Peyer's patch (tissue), 4 donors: ENCODE measurements at regions not wholly inside any gene's neighbourhood (a gene's known extent, or its start where the extent isn't known, plus 50 kb on each side); places are given as distances from the start of the nearest gene placed in this dataset.

Experiments
- DNase-seq, 3 donors: peaks; one replicate each; pipeline ENCODE4 v3.0.0-alpha.2; 2017 to 2019
- H3K27ac ChIP-seq, 4 donors: fragments of 200-600 bp; sonication (generic); one replicate each; pipeline ENCODE4 v1.5.1; 2016 to 2019
- H3K27me3 ChIP-seq, 2 donors: fragments of 200-600 bp; sonication (generic); one replicate each; pipeline ENCODE4 v1.5.1; 2019
- H3K36me3 ChIP-seq, 3 donors: fragments of 200-600 bp; sonication (generic); one replicate each; pipeline ENCODE4 v1.5.1; 2016 to 2019
- H3K4me1 ChIP-seq, 4 donors: fragments of 200-600 bp; sonication (generic); one replicate each; pipeline ENCODE4 v1.5.1; 2016 to 2019
- H3K4me3 ChIP-seq, 4 donors: fragments of 200-600 bp; sonication (generic); 1 replicate in 3 of 4; 2 replicates in 1 of 4; pipeline ENCODE4 v1.5.1; 2016 to 2019; ENCODE audit warnings: mild to moderate bottlenecking in 1 of 4
- H3K9me3 ChIP-seq, 4 donors: fragments of 200-600 bp; sonication (generic); one replicate each; pipeline ENCODE4 v1.5.1; 2016 to 2019; ENCODE audit warnings: mild to moderate bottlenecking in 1 of 4
- POLR2A ChIP-seq, 2 donors: fragments of 450-650 bp; IDR thresholded peaks; one replicate each; pipeline ENCODE4 v1.5.1; 2017; ENCODE audit warnings: antibody characterized with exemption in 2 of 2, mild to moderate bottlenecking in 2 of 2, moderate library complexity in 2 of 2
- TF ChIP-seq, protein P1 (sequence below), 6 experiments: fragments of 450-650 bp in 4 of 6; fragments of 200-600 bp in 2 of 6; sonication (generic) in 1 of 6; IDR thresholded peaks; one replicate each; pipeline ENCODE4 v1.5.1; 2017 to 2019; ENCODE audit warnings: antibody characterized with exemption in 6 of 6, mild to moderate bottlenecking in 3 of 6, moderate library complexity in 1 of 6

DNA sequence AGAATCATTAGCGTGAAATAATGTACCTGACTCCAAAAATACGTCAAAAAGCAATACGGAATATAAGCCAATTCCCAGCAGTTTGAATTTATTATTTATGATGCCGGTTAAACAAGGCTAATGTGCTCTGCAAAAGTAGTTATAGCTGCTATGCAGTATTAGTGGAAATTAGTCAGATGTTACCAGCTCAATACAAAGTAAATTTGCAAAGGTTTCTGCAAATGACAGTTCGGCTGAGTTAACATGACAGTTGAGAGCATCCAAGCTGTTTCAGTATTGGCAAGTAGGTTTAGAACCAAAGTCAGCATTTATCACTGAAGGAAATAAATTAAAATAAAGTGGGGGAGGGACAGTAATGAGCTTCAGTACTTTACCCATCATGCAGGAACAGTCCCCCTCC, 1665.8 kb upstream of the FLRT2 start:
- Histone ChIP-seq H3K4me3 (no peak overlapping the region), H3K36me3 (no peaks in the 10 kb centered on the region), H3K4me1 (no peaks in the 10 kb centered on the region), H3K27me3 (no peaks in the 10 kb centered on the region), H3K27ac (no peak overlapping the region), H3K9me3 (peaks cover 0 to 5% (median 0%) of the 10 kb centered on the region in 4 donors)
- TF ChIP-seq, protein P1, sequence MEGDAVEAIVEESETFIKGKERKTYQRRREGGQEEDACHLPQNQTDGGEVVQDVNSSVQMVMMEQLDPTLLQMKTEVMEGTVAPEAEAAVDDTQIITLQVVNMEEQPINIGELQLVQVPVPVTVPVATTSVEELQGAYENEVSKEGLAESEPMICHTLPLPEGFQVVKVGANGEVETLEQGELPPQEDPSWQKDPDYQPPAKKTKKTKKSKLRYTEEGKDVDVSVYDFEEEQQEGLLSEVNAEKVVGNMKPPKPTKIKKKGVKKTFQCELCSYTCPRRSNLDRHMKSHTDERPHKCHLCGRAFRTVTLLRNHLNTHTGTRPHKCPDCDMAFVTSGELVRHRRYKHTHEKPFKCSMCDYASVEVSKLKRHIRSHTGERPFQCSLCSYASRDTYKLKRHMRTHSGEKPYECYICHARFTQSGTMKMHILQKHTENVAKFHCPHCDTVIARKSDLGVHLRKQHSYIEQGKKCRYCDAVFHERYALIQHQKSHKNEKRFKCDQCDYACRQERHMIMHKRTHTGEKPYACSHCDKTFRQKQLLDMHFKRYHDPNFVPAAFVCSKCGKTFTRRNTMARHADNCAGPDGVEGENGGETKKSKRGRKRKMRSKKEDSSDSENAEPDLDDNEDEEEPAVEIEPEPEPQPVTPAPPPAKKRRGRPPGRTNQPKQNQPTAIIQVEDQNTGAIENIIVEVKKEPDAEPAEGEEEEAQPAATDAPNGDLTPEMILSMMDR (IDR thresholded peaks at IDR 0.05): no peak
- TF ChIP-seq POLR2A (IDR thresholded peaks at IDR 0.05): no peak
- DNase-seq: no peak

DNA sequence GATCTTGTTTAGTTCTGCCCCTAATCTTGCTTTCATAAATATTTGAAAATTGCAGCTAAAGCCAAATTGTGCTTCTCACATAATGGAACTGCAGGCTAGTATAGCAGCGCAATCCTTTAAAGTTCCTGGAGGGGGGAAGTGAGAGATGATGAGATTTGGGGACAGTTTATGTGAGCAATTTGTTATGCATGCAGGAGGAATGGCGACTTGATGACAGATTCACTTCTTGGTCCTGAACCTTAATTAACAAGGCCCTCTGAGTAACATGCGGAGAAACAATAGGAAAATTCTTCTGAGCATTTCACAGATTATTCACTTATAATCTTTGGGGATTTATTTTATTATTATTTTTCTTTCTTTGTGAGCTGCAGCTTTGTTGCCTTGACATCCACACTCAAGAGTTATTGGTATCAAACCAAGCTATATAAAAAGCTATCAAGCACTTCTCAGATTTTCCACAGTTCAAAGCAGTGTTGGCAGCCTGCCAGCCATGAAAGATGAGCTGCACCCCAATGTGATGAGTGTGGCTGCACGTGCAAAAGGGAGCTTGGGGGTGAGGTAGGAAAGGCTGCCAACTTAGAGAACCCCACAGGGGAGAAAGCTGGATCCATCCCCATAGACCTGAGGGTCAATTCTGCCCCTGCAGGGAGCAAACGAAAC, 1662.2 kb upstream of the FLRT2 start:
- no peak for DNase-seq
- Histone ChIP-seq H3K36me3 (no peaks in the 10 kb centered on the region), H3K27ac (no peak overlapping the region)

DNA sequence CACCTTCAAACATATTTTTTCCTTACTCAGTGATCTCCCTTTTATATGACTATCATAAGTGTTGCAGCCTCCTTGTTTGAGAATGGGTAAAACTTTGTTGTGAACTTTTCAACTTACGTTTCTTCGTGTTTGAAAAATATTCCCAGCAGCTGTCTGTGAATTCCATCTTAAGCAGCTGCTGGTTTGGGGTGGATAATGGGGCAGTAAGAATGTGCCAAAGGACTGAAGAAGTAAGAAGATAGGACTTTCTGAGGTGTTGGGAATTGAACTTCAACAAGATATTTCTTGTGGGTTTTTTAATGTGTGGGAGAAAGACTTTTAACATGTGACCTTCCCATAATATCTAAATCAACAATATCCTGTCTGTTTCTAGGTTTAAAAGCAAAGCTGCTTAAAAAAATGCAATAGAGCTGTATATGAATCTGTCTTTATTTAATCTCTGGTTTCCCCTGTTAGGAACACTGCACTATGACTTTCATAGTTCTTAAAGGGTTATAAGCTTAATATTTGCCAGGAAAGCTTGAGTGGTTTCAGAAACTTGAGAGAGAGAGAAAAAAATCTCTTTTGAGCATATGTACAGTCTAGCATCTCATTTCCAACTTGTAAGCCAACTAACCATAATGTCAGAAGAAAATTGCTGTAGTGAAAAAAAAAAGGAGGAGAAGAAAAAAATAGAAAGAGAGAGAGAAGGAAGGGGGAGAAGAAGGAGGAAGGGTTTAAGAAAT, 1659.2 kb upstream of the FLRT2 start:
- no peak for TF ChIP-seq POLR2A (IDR thresholded peaks at IDR 0.05)
- TF ChIP-seq, protein P1 (IDR thresholded peaks at IDR 0.05): no peak
- Histone ChIP-seq H3K9me3 (no peaks in the 10 kb centered on the region), H3K27me3 (no peaks in the 10 kb centered on the region), H3K36me3 (no peaks in the 10 kb centered on the region), H3K27ac (no peak overlapping the region), H3K4me3 (no peak overlapping the region), H3K4me1 (no peaks in the 10 kb centered on the region)
- no peak for DNase-seq

More for the DNA sequence above, 1662.2 kb upstream of the FLRT2 start:
- Histone ChIP-seq H3K4me1 (no peaks in the 10 kb centered on the region), H3K4me3 (no peak overlapping the region), H3K9me3 (no peaks in the 10 kb centered on the region), H3K27me3 (no peaks in the 10 kb centered on the region)
- TF ChIP-seq, protein P1 (IDR thresholded peaks at IDR 0.05): no peak
- TF ChIP-seq POLR2A (IDR thresholded peaks at IDR 0.05): no peak

DNA sequence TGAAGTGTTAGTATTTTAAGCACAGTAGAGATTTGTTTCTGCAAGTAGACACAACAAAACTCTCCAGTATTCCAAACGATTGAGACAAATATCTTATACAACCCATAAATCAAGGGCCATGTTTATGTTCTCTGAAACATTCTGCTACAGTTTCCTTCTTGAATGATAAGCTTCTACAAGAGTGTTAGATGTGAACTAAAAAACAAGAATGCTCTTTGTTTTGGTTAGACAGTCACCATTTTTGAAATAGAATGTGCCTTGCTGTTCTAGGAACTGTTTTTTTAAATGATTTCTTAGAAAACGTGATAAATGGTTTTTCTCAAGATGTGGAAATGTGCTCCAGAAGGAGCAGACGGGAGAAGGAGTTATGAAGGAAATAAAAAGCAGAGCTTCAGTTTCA, 1656.3 kb upstream of the FLRT2 start:
- no peak for TF ChIP-seq POLR2A (IDR thresholded peaks at IDR 0.05)
- TF ChIP-seq, protein P1 (IDR thresholded peaks at IDR 0.05): no peak
- H3K9me3 ChIP-seq: no peaks in the 10 kb centered on the region
- DNase-seq: no peak
- H3K4me1 ChIP-seq: no peaks in the 10 kb centered on the region
- no peak overlapping the region for H3K4me3 ChIP-seq
- no peak overlapping the region for H3K27ac ChIP-seq
- no peaks in the 10 kb centered on the region for H3K27me3 ChIP-seq
- no peaks in the 10 kb centered on the region for H3K36me3 ChIP-seq

DNA sequence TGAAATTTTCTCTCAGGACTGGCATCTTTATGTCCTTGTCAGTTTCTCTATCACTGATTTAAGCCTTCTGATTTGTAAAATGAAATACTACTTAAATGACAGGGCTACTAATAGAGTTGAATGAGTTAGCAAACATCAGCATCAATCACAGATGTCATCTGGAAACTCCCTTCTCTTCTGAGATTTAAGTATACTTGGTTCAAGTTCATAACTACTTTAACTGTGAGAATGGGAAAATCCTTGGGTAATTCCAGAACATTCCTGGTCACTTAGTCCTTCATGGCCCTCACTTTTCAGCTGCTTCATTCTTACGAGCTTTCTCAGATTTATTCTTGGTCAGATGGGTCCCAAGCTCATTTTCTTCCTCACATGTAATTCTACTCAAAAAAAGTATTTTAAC, 1655.3 kb upstream of the FLRT2 start:
- no peak for TF ChIP-seq POLR2A (IDR thresholded peaks at IDR 0.05)
- TF ChIP-seq, protein P1 (IDR thresholded peaks at IDR 0.05): no peak
- Histone ChIP-seq H3K27ac (no peak overlapping the region), H3K9me3 (no peaks in the 10 kb centered on the region), H3K27me3 (no peaks in the 10 kb centered on the region), H3K4me1 (no peaks in the 10 kb centered on the region), H3K4me3 (no peak overlapping the region), H3K36me3 (no peaks in the 10 kb centered on the region)
- DNase-seq: no peak
